Uterus (tissue), 2 donors: ENCODE measurements at regions not wholly inside any gene's neighbourhood (a gene's known extent, or its start where the extent isn't known, plus 50 kb on each side); places are given as distances from the start of the nearest gene placed in this dataset.

ENCODE experiments used
- CTCF ChIP-seq, 4 experiments: fragments of 200-600 bp in 2 of 4; fragments of 450-650 bp in 2 of 4; sonication (generic) in 2 of 4; IDR thresholded peaks; one replicate each; pipeline ENCODE4 v1.5.1; 2016 to 2019; ENCODE audit warnings: antibody characterized with exemption in 4 of 4, mild to moderate bottlenecking in 2 of 4, moderate library complexity in 1 of 4
- POLR2A ChIP-seq, 2 donors: fragments of 450-650 bp; IDR thresholded peaks; one replicate each; pipeline ENCODE4 v1.6.1; 2016; ENCODE audit warnings: antibody characterized with exemption in 2 of 2, mild to moderate bottlenecking in 1 of 2, moderate library complexity in 1 of 2

- no peak for TF ChIP-seq CTCF (IDR thresholded peaks at IDR 0.05)
- TF ChIP-seq POLR2A (IDR thresholded peaks at IDR 0.05) = no peak
These were observed 273.7 kb upstream of the PIK3C3 start for GRCh38 chr18:41681138-41681880.
